Sigmoid colon (tissue), 6 donors: ENCODE measurements at regions not wholly inside any gene's neighbourhood (a gene's known extent, or its start where the extent isn't known, plus 50 kb on each side); places are given as distances from the start of the nearest gene placed in this dataset.

ENCODE experiments used
- DNase-seq: peaks from one replicate; pipeline ENCODE4 v3.0.0-alpha.2; 2019
- H3K27ac ChIP-seq, 4 donors: fragments of 200-600 bp; sonication (generic); one replicate each; pipeline ENCODE4 v1.5.1; 2016 to 2019; ENCODE audit warnings: mild to moderate bottlenecking in 1 of 4
- H3K27me3 ChIP-seq, 3 donors: fragments of 200-600 bp; sonication (generic); one replicate each; pipeline ENCODE4 v1.5.1; 2019; ENCODE audit warnings: mild to moderate bottlenecking in 1 of 3
- H3K36me3 ChIP-seq, 4 donors: fragments of 200-600 bp; sonication (generic); one replicate each; pipeline ENCODE4 v1.5.1; 2016 to 2019
- H3K4me1 ChIP-seq, 4 donors: fragments of 200-600 bp; sonication (generic); one replicate each; pipeline ENCODE4 v1.5.1; 2017 to 2019
- H3K4me3 ChIP-seq, 4 donors: fragments of 200-600 bp; sonication (generic); one replicate each; pipeline ENCODE4 v1.5.1; 2017 to 2019; ENCODE audit warnings: mild to moderate bottlenecking in 2 of 4, moderate library complexity in 1 of 4
- H3K9me3 ChIP-seq, 4 donors: fragments of 200-600 bp in 3 of 4; sonication (generic) in 3 of 4; one replicate each; pipeline versions ENCODE4 v1.5.1 to v1.6.1; 2013 to 2019
- EP300 ChIP-seq, 4 donors: sonication (generic); formaldehyde crosslinking; IDR thresholded peaks; one replicate each; pipeline ENCODE4 v1.6.1; 2017; ENCODE audit warnings: antibody characterized with exemption in 4 of 4
- POLR2A ChIP-seq, 2 donors: fragments of 450-650 bp; IDR thresholded peaks; one replicate each; pipeline ENCODE4 v1.6.1; 2016; ENCODE audit warnings: antibody characterized with exemption in 2 of 2, mild to moderate bottlenecking in 2 of 2, moderate library complexity in 2 of 2
- POLR2AphosphoS5 ChIP-seq, 4 donors: sonication (generic); formaldehyde crosslinking; IDR thresholded peaks; one replicate each; pipeline ENCODE4 v1.6.1; 2017; ENCODE audit warnings: antibody characterized with exemption in 4 of 4
- WGBS, 2 donors: extraction: QIAGEN DNeasy Blood & Tissue Kit; methylation state at CpG; one replicate each; pipeline ENCODE4 v1.1.7; 2013; 5-methylcytosine and 5-hydroxymethylcytosine counted together
- intact Hi-C: fragments of 100-400 bp; cut with DNase I; formaldehyde crosslinking; loops from one replicate; pipeline ENCODE4 v1.15.1; 2023
- TF ChIP-seq, protein P1 (sequence below), 4 experiments: fragments of 450-650 bp in 3 of 4; fragments of 200-600 bp in 1 of 4; IDR thresholded peaks; one replicate each; pipeline ENCODE4 v1.5.1; 2016 to 2019; ENCODE audit warnings: antibody characterized with exemption in 4 of 4, mild to moderate bottlenecking in 3 of 4, moderate library complexity in 2 of 4
- donor health status: healthy with polysubstance abuse.
- donor health status: healthy.

DNA sequence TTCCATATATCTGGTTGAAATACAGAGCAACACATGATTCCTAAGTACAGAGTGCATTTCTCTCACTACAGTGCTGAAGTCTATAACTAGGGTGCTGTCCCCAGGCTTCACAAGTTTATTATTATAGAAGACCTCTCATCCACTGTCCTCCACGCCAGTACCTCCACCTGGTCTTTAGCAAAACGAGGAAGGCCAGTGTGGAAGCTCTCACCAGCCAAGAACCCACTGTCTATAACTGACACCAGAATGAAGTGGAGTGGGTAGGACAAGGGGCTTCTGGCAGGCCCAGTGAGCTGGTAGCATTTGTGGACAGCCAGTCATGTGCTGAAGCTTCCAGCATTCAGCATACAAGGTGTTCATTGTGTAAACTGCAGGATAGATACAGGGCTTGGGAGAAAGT lies 430.7 kb downstream of the GADD45G start:
- DNase-seq = no peak
- no peaks in the 10 kb centered on the region for H3K36me3 ChIP-seq
- intact Hi-C loops = no loop called here
- no peaks in the 10 kb centered on the region for H3K9me3 ChIP-seq
- no peaks in the 10 kb centered on the region for H3K4me1 ChIP-seq
- TF ChIP-seq, protein P1, sequence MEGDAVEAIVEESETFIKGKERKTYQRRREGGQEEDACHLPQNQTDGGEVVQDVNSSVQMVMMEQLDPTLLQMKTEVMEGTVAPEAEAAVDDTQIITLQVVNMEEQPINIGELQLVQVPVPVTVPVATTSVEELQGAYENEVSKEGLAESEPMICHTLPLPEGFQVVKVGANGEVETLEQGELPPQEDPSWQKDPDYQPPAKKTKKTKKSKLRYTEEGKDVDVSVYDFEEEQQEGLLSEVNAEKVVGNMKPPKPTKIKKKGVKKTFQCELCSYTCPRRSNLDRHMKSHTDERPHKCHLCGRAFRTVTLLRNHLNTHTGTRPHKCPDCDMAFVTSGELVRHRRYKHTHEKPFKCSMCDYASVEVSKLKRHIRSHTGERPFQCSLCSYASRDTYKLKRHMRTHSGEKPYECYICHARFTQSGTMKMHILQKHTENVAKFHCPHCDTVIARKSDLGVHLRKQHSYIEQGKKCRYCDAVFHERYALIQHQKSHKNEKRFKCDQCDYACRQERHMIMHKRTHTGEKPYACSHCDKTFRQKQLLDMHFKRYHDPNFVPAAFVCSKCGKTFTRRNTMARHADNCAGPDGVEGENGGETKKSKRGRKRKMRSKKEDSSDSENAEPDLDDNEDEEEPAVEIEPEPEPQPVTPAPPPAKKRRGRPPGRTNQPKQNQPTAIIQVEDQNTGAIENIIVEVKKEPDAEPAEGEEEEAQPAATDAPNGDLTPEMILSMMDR (IDR thresholded peaks at IDR 0.05) = no peak
- TF ChIP-seq POLR2AphosphoS5 (IDR thresholded peaks at IDR 0.05) = no peak
- H3K4me3 ChIP-seq = no peak overlapping the region
- H3K27me3 ChIP-seq = no peaks in the 10 kb centered on the region
- H3K27ac ChIP-seq = no peak overlapping the region
- 88 to 89% methylated on average over 2 of the region's 2 CpGs for WGBS, 2 donors

DNA sequence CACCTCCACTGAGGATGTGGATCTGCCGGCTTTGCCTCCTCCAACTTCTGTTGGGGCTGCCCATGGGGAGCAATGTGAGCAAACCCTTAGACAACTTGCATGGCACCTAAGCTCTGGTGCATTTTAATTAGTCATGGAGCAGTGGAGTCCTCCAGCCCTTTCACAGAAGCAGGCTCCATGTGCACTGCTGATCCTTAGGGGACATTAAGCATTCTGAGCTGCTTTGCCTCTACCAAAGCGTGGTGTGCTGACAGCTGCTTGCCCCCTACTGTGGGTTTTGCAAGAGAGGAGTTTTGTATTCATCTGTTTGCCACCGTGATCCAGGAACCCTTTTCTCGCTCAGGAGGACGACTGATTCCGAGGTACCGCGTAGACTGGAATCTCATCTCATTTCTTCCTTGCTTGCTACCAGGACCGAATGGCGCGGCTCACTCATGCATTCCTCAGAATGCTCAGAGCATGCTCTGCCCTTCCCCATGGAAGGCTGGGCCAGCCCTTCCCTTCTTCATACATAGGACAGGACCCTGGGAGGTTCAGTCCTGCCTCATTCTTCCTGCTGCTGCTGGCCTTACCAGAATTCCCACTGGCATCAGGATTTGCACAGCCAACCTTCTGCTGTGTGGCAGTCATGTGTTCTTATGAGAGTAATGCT lies 432.5 kb downstream of the GADD45G start:
- DNase-seq = no peak
- 95 to 96% methylated on average over 11 of the region's 11 CpGs for WGBS, 2 donors
- Histone ChIP-seq H3K27ac (no peak overlapping the region), H3K9me3 (no peaks in the 10 kb centered on the region), H3K4me1 (no peaks in the 10 kb centered on the region), H3K4me3 (no peak overlapping the region), H3K36me3 (no peaks in the 10 kb centered on the region), H3K27me3 (no peaks in the 10 kb centered on the region)
- intact Hi-C loops = no loop called here
- TF ChIP-seq POLR2AphosphoS5 (IDR thresholded peaks at IDR 0.05) (no peak), POLR2A (IDR thresholded peaks at IDR 0.05) (no peak), EP300 (IDR thresholded peaks at IDR 0.05) (no peak)

DNA sequence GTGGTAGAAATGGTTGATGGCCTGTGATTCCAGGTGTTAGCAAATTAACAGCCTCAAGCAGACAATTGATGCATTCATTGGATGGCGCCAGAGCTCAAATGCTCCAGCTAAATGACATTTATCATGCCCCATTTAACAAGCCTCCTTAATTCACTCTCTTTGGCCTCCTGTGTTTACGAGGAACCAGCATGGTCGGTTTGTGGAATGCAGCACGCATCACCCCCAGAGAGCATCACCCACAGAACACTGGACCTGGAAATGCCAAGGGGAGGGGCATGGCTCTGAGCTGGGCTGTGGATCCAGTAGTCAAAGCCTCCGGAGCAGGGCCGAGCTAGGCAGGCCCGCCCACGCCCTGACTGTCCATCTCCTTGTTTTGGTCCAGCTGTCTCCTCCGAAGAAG lies 434.0 kb downstream of the GADD45G start:
- Histone ChIP-seq H3K27me3 (no peaks in the 10 kb centered on the region), H3K4me1 (no peaks in the 10 kb centered on the region), H3K9me3 (no peaks in the 10 kb centered on the region), H3K27ac (no peak overlapping the region), H3K4me3 (no peak overlapping the region), H3K36me3 (no peaks in the 10 kb centered on the region)
- DNase-seq = no peak
- TF ChIP-seq, protein P1 (IDR thresholded peaks at IDR 0.05) = no peak
- TF ChIP-seq POLR2A (IDR thresholded peaks at IDR 0.05) = no peak
- TF ChIP-seq EP300 (IDR thresholded peaks at IDR 0.05) = no peak
- intact Hi-C loops = no loop called here
- 89 to 90% methylated on average over 9 of the region's 9 CpGs for WGBS, 2 donors

DNA sequence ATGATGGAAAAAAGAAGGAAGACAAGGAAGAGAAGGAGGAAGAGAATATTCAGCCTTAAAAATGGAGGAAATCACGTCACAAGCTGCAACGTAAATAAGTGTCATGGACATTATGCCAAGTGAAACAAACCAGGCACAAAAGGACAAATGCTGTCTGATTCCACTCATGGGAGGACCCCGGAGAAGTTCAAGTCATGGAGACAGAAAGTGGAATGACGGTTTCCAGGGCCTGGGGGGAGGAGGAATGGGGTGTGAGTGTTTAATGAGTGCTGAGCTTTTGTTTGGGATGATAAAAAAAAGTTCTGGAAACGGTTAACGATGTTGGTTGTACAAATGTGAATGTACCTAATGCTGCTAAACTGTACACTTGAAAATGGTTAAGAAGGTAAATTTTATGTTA lies 439.5 kb downstream of the GADD45G start:
- Histone ChIP-seq H3K9me3 (no peaks in the 10 kb centered on the region), H3K27ac (no peak overlapping the region), H3K4me1 (peaks cover 0 to 9% (median 3%) of the 10 kb centered on the region in 4 donors), H3K4me3 (no peak overlapping the region), H3K36me3 (no peaks in the 10 kb centered on the region), H3K27me3 (no peaks in the 10 kb centered on the region)
- no peak for DNase-seq
- intact Hi-C loops = no loop called here
- TF ChIP-seq POLR2AphosphoS5 (IDR thresholded peaks at IDR 0.05) (no peak), POLR2A (IDR thresholded peaks at IDR 0.05) (no peak)
- TF ChIP-seq, protein P1 (IDR thresholded peaks at IDR 0.05) = no peak
- WGBS, 2 donors = 60 to 65% methylated on average over 6 of the region's 6 CpGs

DNA sequence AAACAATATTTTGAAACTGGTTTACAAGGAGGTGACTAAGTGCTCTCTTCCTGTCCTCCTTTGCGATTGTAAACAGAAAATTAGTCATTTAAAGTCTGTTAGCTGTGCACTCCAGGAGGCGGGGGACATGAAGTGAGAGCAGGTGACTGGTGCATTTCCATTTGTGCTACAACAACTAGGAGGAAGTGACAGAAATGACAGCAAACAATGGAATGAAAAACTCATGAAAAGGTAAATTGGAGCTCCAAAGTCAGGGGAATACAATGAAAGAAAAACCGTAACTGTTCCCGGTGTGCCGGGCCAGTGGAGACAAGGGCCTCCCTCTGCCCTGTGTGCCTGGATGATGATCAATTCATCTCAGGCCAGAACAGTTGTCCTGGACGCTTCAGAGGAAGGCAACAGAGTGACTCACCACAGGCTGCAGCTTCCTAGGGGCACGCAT lies 439.9 kb downstream of the GADD45G start:
- 61 to 63% methylated on average over 7 of the region's 7 CpGs for WGBS, 2 donors
- DNase-seq = no peak
- Histone ChIP-seq H3K4me1 (peaks cover 0 to 9% (median 3%) of the 10 kb centered on the region in 4 donors), H3K4me3 (no peak overlapping the region), H3K9me3 (no peaks in the 10 kb centered on the region), H3K27me3 (no peaks in the 10 kb centered on the region), H3K36me3 (no peaks in the 10 kb centered on the region), H3K27ac (no peak overlapping the region)
- TF ChIP-seq POLR2A (IDR thresholded peaks at IDR 0.05) (no peak), POLR2AphosphoS5 (IDR thresholded peaks at IDR 0.05) (no peak), EP300 (IDR thresholded peaks at IDR 0.05) (no peak)
- TF ChIP-seq, protein P1 (IDR thresholded peaks at IDR 0.05) = no peak
- intact Hi-C loops = no loop called here
